GM21576 (cell line): ENCODE measurements at regions not wholly inside any gene's neighbourhood (a gene's known extent, or its start where the extent isn't known, plus 50 kb on each side); places are given as distances from the start of the nearest gene placed in this dataset.
A peak's percentile ranks its signal among the peaks of the same experiment; 100 is the strongest.
"Not testable (repeated sequence)": the region's sequence is repeated elsewhere in the genome, so short reads cannot be mapped to it uniquely, and the experiment has no call there.

Source experiments
- ATAC-seq: cut with Tn5 transposase; IDR thresholded peaks from one replicate; pipeline ENCODE4 v1.9.1; 2021; ENCODE audit warnings: mild to moderate bottlenecking, moderate library complexity; ENCODE audit not compliant: unreplicated experiment

DNA sequence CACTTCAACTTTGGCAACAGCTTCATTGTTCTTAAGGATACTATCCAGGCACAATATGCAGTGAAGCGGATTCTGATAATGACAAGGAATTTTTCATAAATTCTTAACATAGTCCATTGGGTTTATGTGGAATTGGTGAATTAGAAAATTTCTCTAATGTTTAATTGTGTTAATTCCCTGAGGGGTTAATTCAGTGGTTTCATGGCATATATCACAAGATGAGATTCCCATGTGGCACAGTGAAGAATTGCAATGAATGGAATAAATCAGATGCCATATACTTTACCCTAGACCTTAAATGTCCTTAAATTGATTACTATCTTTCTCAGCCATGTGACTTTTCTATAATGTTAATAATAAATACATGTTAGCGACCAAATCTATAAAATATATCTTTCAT lies 1244.1 kb downstream of the ROBO2 start:
- no peak for ATAC-seq

DNA sequence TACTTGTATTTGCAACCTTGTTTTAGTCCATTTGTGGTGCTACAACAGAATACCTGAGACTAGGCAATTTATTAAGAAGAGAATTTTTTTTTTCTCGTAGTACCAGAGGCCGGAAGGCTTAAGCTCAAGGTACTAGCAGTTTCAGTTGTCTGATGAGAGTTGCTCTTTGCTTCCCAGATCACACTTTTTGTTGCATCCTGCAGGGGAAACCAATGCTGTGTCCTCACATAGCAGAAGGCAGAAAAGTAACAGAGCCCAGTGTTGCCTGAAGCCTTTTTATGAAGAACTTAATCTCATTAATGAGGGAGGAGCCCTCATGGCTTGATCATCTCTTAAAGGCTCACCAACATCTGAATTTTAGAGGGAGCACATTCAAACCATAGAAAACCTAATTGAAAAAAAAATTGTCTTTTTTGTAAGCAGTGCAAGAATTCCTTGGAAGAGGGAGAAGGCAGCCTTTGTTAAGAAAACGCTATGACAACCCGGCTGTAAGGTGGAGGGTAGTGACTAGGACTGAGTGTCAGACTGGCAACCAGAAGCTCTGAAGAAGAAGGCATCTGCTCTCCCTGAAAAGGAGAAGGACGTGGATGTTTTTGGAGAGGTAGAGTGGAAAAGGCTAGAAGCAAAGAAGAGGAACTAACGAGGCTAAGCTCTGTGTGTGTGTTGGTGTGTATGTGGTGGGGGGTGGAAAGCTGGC lies 1245.3 kb downstream of the ROBO2 start:
- ATAC-seq, result no peak

- ATAC-seq, result no peak
Measured at GRCh38 chr3:78287085-78287484, 1247.2 kb downstream of the ROBO2 start.

GRCh38 chr3:78293284-78293683 lies 1253.4 kb downstream of the ROBO2 start:
- no peak for ATAC-seq

- ATAC-seq, result no peak
Measured at GRCh38 chr3:78304115-78304514, 1264.2 kb downstream of the ROBO2 start.

DNA sequence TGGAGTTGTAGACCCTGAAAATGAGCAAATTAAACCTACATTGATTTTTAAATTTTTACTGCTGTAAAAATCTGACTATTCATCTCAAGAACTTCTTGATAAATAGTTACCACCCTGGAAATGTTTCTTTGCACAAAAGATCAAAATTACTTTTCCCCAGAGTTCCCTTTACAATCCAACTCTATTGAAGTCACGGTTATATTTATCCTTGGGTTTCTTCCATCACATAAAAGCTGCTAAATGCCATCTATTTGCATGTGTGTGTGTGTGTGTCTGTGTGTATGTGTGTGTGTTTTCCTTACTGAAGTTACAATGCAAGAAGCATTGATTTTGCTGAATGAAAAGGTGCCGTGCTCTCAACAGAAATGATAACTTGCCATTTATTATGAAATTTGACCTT lies 1273.0 kb downstream of the ROBO2 start:
- no peak for ATAC-seq

DNA sequence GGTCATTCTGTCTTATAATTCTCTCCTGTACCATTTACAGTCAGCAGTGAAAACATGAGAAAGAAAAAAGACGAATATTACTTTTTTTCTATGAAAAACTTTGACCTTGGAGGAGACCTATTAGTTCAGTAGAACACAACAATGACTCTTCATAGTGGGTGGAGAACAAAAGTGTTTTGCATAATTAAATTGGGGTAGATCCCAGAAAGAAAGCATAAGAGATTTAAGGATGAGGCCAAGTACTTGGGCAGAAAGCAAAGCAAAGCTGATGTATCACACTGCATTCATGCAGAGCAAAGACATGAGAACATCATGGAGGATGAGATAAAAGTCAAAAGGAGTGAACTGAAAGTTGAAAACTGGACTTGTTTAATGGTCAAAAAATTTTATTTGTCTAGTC lies 1273.4 kb downstream of the ROBO2 start:
- ATAC-seq, result no peak

GRCh38 chr3:78314327-78314726 lies 1274.4 kb downstream of the ROBO2 start:
- no peak for ATAC-seq

GRCh38 chr3:78317774-78318173 lies 1277.9 kb downstream of the ROBO2 start:
- no peak for ATAC-seq

DNA sequence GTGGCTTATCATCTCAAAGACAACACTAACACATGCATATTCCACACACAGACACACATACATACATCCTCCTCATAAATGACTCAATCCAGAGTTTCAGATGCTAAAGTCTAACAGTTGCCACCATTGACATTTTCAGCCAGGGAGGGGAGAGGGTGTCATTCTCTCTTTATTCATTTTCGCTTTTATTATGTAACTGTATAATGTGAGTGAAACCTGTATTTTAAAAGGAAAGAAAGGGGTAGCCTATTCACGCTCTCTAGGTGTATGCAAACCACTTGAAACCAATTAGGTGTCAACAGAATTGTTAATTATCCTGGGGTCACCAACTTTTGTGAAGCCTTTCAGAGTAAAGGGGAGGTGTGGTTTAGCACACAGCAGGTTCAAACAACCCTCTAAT lies 1282.9 kb downstream of the ROBO2 start:
- no peak for ATAC-seq

DNA sequence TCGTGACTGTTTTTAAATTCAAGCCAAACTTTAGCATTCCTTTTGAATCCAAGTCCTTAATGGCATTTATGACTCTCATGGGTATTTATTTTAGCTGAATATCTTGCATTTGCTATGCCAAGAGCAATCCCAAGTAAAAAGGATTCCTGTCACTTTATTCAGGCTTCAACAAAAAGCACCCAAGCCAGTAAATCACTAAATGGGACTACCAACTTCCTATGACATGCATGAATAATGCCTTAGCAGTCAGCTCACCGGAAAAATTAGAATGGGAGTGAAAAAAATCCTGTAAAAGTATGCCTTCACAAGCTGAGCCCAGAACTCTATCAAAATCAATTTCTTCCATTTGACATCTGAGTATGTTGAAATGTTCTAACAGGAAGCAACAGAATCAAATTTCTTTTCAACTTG lies 1297.9 kb downstream of the ROBO2 start:
- ATAC-seq, result no peak

GRCh38 chr3:78338405-78338804 lies 1298.5 kb downstream of the ROBO2 start:
- ATAC-seq, result peak; percentile 99

DNA sequence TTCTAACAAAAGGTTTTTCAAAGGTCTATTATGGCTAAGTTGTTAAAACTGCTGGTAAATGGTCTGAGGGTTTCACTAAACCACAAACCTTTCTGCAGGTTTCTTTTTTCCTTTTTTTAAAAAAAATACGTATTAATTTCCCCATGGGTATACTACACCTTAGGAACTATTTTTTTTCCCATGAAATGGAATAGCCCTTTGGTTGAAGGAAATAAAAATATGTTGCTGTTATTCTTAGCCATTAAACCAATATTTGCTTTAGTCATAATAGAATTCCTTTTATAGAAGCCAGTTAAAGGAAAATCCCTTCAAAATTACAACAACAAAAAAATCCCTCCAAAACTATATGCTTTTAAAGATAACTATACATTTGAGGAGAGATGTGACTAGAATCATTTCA lies 1303.3 kb downstream of the ROBO2 start:
- no peak for ATAC-seq

DNA sequence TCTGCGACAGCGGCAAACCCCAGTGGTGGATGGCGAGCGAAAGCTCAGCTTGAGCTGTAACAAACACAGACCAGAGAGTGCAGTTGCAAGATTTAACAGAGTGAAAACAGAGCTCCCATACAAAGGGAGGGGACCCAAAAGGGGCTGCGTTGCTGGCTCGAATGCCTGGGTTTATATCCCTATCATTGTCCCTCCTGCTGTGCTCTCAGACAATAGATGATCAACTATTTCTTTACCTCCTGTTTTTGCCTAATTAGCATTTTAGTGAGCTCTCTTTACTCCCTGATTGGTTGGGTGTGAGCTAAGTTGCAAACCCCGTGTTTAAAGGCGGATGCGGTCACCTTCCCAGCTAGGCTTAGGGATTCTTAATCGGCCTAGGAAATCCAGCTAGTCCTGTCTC lies 1304.4 kb downstream of the ROBO2 start:
- not testable (repeated sequence) for ATAC-seq

DNA sequence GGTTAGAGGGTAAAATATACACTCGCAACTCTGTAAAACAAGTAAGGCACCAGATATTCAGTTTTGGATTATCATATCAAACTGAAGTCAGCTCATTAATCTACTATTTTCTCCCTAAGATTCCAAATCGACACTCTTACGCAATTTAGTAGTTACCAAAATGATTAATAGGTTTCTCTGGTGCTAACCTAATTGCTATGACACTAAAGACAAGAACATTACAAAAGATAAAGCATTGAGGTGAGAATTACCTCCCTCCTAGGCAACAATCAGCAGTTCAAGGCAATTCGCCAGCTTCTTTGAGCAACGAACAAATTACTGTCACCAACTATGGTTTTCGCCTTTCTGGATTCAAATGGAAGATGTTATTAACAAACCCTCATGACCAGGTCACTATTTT lies 1305.0 kb downstream of the ROBO2 start:
- ATAC-seq, result no peak

GRCh38 chr3:78347176-78347575 lies 1307.3 kb downstream of the ROBO2 start:
- ATAC-seq, result no peak

DNA sequence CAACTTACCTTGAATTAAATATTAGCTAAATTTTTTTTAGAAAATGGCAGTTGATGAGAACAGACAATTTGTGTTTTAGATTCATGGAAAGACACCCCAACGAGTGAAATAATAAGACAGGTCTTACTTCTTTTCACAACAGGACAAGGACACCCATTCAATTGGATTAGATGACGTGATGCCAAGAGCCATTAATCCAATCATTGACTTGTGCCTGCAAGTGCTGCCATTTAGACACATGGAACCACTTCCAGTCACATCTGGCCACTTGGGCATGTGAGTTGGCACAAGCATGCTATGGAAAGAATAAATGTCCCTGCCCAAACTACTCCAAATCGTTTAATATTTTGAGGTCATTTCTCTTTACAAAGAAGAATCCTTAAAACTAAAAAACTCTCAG lies 1308.8 kb downstream of the ROBO2 start:
- ATAC-seq, result no peak

- no peak for ATAC-seq
Measured at GRCh38 chr3:78349571-78349970, 1309.7 kb downstream of the ROBO2 start.

- no peak for ATAC-seq
Measured at GRCh38 chr3:78351334-78351733, 1311.4 kb downstream of the ROBO2 start.

- ATAC-seq, result no peak
Measured at GRCh38 chr3:78353231-78353630, 1313.3 kb downstream of the ROBO2 start.

DNA sequence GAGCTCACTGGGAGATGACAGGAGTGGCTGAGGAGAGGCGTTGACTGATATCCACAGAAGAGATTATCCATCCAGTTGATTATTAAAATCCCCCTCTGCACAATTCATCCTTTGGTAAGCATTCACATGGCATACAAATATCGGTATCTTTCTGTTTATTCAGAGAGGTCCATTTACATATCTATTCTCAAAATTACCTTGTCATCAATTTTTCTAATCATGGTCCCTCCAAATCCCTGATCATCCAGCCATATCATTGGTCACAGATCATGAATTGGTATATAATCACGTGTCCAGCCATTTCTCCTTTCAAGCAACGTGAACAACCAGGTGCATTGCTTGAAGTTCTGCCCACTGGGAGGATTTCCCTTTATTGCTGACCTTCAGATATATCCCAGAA lies 1321.0 kb downstream of the ROBO2 start:
- ATAC-seq, result no peak

GRCh38 chr3:78368636-78369345 lies 1328.9 kb downstream of the ROBO2 start:
- ATAC-seq, result no peak

DNA sequence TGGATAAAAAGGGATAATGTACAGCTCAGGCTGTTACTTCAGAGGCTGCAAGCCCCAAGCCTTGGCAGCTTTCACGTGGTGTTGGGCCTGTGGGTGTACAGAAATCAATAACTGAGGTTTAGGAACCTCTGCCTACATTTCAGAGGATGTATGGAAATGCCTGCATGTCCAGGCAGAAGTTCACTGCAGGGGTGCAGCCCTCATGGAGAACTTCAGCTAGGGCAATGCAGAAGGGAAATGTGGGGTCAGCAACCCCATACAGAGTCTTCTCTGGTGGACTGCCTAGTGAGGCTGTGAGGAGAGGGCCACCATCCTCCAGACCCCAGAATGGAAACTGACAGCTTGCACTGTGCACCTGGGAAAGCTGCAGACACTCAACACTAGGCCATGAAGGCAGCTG lies 1350.3 kb downstream of the ROBO2 start:
- ATAC-seq, result no peak
